Trophoblast cell (in vitro differentiated cells and primary cell): ENCODE measurements at regions not wholly inside any gene's neighbourhood (a gene's known extent, or its start where the extent isn't known, plus 50 kb on each side); places are given as distances from the start of the nearest gene placed in this dataset.

Source experiments
- DNase-seq, 2 donors: peaks; one replicate each; pipeline ENCODE4 v3.0.0-alpha.2; 2016
- H2AFZ ChIP-seq: 2 replicates; pipeline ENCODE4 v1.6.1; 2013; ENCODE audit warnings: low read length, moderate library complexity, mild to moderate bottlenecking; ENCODE audit not compliant: insufficient read depth, poor library complexity
- H2AK5ac ChIP-seq: 2 replicates; pipeline ENCODE4 v1.6.1; 2013; ENCODE audit warnings: mild to moderate bottlenecking, low read length
- H2BK120ac ChIP-seq: 2 replicates; pipeline ENCODE4 v1.6.1; 2013; ENCODE audit warnings: low read length, mild to moderate bottlenecking, moderate library complexity; ENCODE audit not compliant: insufficient read depth, poor library complexity
- H2BK12ac ChIP-seq: 2 replicates; pipeline ENCODE4 v1.6.1; 2013; ENCODE audit warnings: mild to moderate bottlenecking, low read length, moderate library complexity
- H2BK5ac ChIP-seq: 2 replicates; pipeline ENCODE4 v1.6.1; 2013; ENCODE audit warnings: low read length, low read depth, moderate library complexity, mild to moderate bottlenecking; ENCODE audit not compliant: poor library complexity
- H3K14ac ChIP-seq: 2 replicates; pipeline ENCODE4 v1.6.1; 2013; ENCODE audit warnings: mild to moderate bottlenecking, low read length
- H3K18ac ChIP-seq: 2 replicates; pipeline ENCODE4 v1.6.1; 2013; ENCODE audit warnings: mild to moderate bottlenecking, low read length
- H3K23ac ChIP-seq: 2 replicates; pipeline ENCODE4 v1.6.1; 2013; ENCODE audit warnings: low read length
- H3K27ac ChIP-seq: 2 replicates; pipeline ENCODE4 v1.5.1; 2013; ENCODE audit warnings: low read depth, mild to moderate bottlenecking, inconsistent platforms, low read length, moderate library complexity
- H3K27me3 ChIP-seq: 2 replicates; pipeline ENCODE4 v1.6.1; 2013; ENCODE audit warnings: inconsistent platforms, mild to moderate bottlenecking, low read length, moderate library complexity; ENCODE audit not compliant: insufficient read depth
- H3K36me3 ChIP-seq, 2 experiments: 1 replicate in 1 of 2; 2 replicates in 1 of 2; pipeline ENCODE4 v1.6.1; 2013; ENCODE audit warnings: low read length in 2 of 2, mild to moderate bottlenecking in 2 of 2, moderate library complexity in 1 of 2; ENCODE audit not compliant: insufficient read depth in 2 of 2, control insufficient read depth in 1 of 2
- H3K4ac ChIP-seq: 2 replicates; pipeline ENCODE4 v1.6.1; 2013; ENCODE audit warnings: low read depth, mild to moderate bottlenecking, low read length, moderate library complexity
- H3K4me1 ChIP-seq, 2 experiments: 1 replicate in 1 of 2; 2 replicates in 1 of 2; pipeline ENCODE4 v1.6.1; 2013; ENCODE audit warnings: low read length in 2 of 2, mild to moderate bottlenecking in 2 of 2, moderate library complexity in 1 of 2; ENCODE audit not compliant: insufficient read depth in 2 of 2, control insufficient read depth in 1 of 2
- H3K4me2 ChIP-seq: 2 replicates; pipeline ENCODE4 v1.6.1; 2013; ENCODE audit warnings: inconsistent platforms, mild to moderate bottlenecking, low read length, moderate library complexity
- H3K4me3 ChIP-seq: 2 replicates; pipeline ENCODE4 v1.5.1; 2013; ENCODE audit warnings: mild to moderate bottlenecking, low read depth, low read length, inconsistent platforms
- H3K79me1 ChIP-seq: one replicate; pipeline ENCODE4 v1.6.1; 2013; ENCODE audit warnings: low read length
- H3K79me2 ChIP-seq: 2 replicates; pipeline ENCODE4 v1.6.1; 2013; ENCODE audit warnings: low read length, mild to moderate bottlenecking; ENCODE audit not compliant: control insufficient read depth, insufficient read depth, poor library complexity
- H3K9ac ChIP-seq: 2 replicates; pipeline ENCODE4 v1.6.1; 2013; ENCODE audit warnings: mild to moderate bottlenecking, low read length
- H3K9me3 ChIP-seq: 2 replicates; pipeline ENCODE4 v1.6.1; 2013; ENCODE audit warnings: low read depth, mild to moderate bottlenecking, control low read depth, inconsistent platforms, low read length; ENCODE audit not compliant: insufficient read depth
- H4K12ac ChIP-seq: 2 replicates; pipeline ENCODE4 v1.6.1; 2013; ENCODE audit warnings: low read depth, mild to moderate bottlenecking, low read length, moderate library complexity
- H4K8ac ChIP-seq: 2 replicates; pipeline ENCODE4 v1.6.1; 2013; ENCODE audit warnings: low read depth, mild to moderate bottlenecking, low read length, moderate library complexity
- H4K91ac ChIP-seq: one replicate; pipeline ENCODE4 v1.6.1; 2013; ENCODE audit warnings: low read depth, mild to moderate bottlenecking, low read length, moderate library complexity
- WGBS: extraction: QIAGEN DNeasy Blood & Tissue Kit; methylation state at CpG from one replicate; pipeline ENCODE4 v1.1.7; 2013; ENCODE audit warnings: missing lambda C conversion rate; ENCODE audit not compliant: insufficient read length, insufficient coverage; ENCODE audit errors: extremely low coverage; 5-methylcytosine and 5-hydroxymethylcytosine counted together

GRCh38 chr18:27276479-27276878 lies 91.4 kb upstream of the CHST9 start:
- Histone ChIP-seq H3K4me3 (no peak overlapping the region), H3K14ac (no peak overlapping the region), H2BK5ac (no peak overlapping the region), H3K79me2 (no peaks in the 10 kb centered on the region), H3K27me3 (no peaks in the 10 kb centered on the region), H2AK5ac (no peak overlapping the region), H2AFZ (no peak overlapping the region), H3K23ac (no peak overlapping the region), H2BK12ac (no peak overlapping the region), H3K18ac (no peak overlapping the region), H4K8ac (no peak overlapping the region), H3K9me3 (peaks cover 2% of the 10 kb centered on the region), H4K91ac (no peak overlapping the region), H3K79me1 (no peaks in the 10 kb centered on the region), H3K4ac (no peak overlapping the region), H3K27ac (no peak overlapping the region), H3K9ac (no peak overlapping the region), H3K4me1 (no peaks in the 10 kb centered on the region), H2BK120ac (no peak overlapping the region), H4K12ac (no peak overlapping the region), H3K4me2 (no peak overlapping the region), H3K36me3 (no peaks in the 10 kb centered on the region)
- no peak for DNase-seq
- WGBS = no CpG with 5 or more reads among the region's 2 CpGs

GRCh38 chr18:27274901-27275300 lies 89.8 kb upstream of the CHST9 start:
- no peak overlapping the region for H3K27ac ChIP-seq
- H3K27me3 ChIP-seq = no peaks in the 10 kb centered on the region
- no CpG with 5 or more reads among the region's 3 CpGs for WGBS
- H3K18ac ChIP-seq = no peak overlapping the region
- H3K4me2 ChIP-seq = no peak overlapping the region
- H2AFZ ChIP-seq = no peak overlapping the region
- no peak overlapping the region for H4K12ac ChIP-seq
- no peak overlapping the region for H3K4ac ChIP-seq
- no peak overlapping the region for H2BK120ac ChIP-seq
- H3K4me3 ChIP-seq = no peak overlapping the region
- H2BK12ac ChIP-seq = no peak overlapping the region
- H3K4me1 ChIP-seq = no peaks in the 10 kb centered on the region
- no peak overlapping the region for H2AK5ac ChIP-seq
- H3K9ac ChIP-seq = no peak overlapping the region
- no peak overlapping the region for H4K91ac ChIP-seq
- peaks cover 2% of the 10 kb centered on the region for H3K9me3 ChIP-seq
- no peak overlapping the region for H3K14ac ChIP-seq
- H3K23ac ChIP-seq = no peak overlapping the region
- no peak overlapping the region for H2BK5ac ChIP-seq
- H3K79me2 ChIP-seq = no peaks in the 10 kb centered on the region
- no peaks in the 10 kb centered on the region for H3K36me3 ChIP-seq
- H4K8ac ChIP-seq = no peak overlapping the region
- H3K79me1 ChIP-seq = no peaks in the 10 kb centered on the region
- DNase-seq = no peak

- Histone ChIP-seq H4K12ac (no peak overlapping the region), H3K18ac (no peak overlapping the region), H4K91ac (no peak overlapping the region), H3K4ac (no peak overlapping the region), H2AFZ (no peak overlapping the region), H3K4me3 (no peak overlapping the region), H3K79me1 (no peaks in the 10 kb centered on the region), H3K4me1 (no peaks in the 10 kb centered on the region), H3K23ac (no peak overlapping the region), H2BK12ac (no peak overlapping the region), H3K9me3 (no peaks in the 10 kb centered on the region), H3K27me3 (no peaks in the 10 kb centered on the region), H3K79me2 (no peaks in the 10 kb centered on the region), H2AK5ac (no peak overlapping the region), H3K4me2 (no peak overlapping the region), H3K27ac (no peak overlapping the region), H3K36me3 (no peaks in the 10 kb centered on the region), H2BK120ac (no peak overlapping the region), H4K8ac (no peak overlapping the region), H3K14ac (no peak overlapping the region), H3K9ac (no peak overlapping the region), H2BK5ac (no peak overlapping the region)
- DNase-seq = peak in 1 of 2 donors; percentile 47
- WGBS = no CpG with 5 or more reads among the region's 2 CpGs
Measured at GRCh38 chr18:27270508-27270907, 85.4 kb upstream of the CHST9 start.

- Histone ChIP-seq H4K8ac (no peak overlapping the region), H2AK5ac (no peak overlapping the region), H3K4me2 (no peak overlapping the region), H4K91ac (no peak overlapping the region), H4K12ac (no peak overlapping the region), H3K27ac (no peak overlapping the region), H3K9ac (no peak overlapping the region), H3K79me1 (no peaks in the 10 kb centered on the region), H3K18ac (no peak overlapping the region), H3K36me3 (no peaks in the 10 kb centered on the region), H3K4me1 (no peaks in the 10 kb centered on the region), H2BK120ac (no peak overlapping the region), H2AFZ (no peak overlapping the region), H3K4ac (no peak overlapping the region), H3K27me3 (no peaks in the 10 kb centered on the region), H3K4me3 (no peak overlapping the region), H3K14ac (no peak overlapping the region), H2BK12ac (no peak overlapping the region), H2BK5ac (no peak overlapping the region), H3K23ac (no peak overlapping the region), H3K79me2 (no peaks in the 10 kb centered on the region), H3K9me3 (peaks cover 2% of the 10 kb centered on the region)
- no peak for DNase-seq
- WGBS = no CpG with 5 or more reads among the region's 1 CpG
Measured at GRCh38 chr18:27263369-27263768, 78.3 kb upstream of the CHST9 start.
